Left ventricle myocardium inferior (tissue), 1 donor: ENCODE measurements at regions not wholly inside any gene's neighbourhood (a gene's known extent, or its start where the extent isn't known, plus 50 kb on each side); places are given as distances from the start of the nearest gene placed in this dataset.

Experiments used
- DNase-seq: peaks from one replicate; pipeline ENCODE4 v3.0.0-alpha.2; 2020
- H3K27ac ChIP-seq: fragments of 200-600 bp; replicated peaks from 2 replicates; pipeline ENCODE4 v1.8.0; 2021
- H3K27me3 ChIP-seq: fragments of 200-600 bp; 2 replicates; pipeline ENCODE4 v1.8.0; 2021; ENCODE audit warnings: low read depth
- H3K36me3 ChIP-seq: fragments of 200-600 bp; 2 replicates; pipeline ENCODE4 v1.8.0; 2021
- H3K4me1 ChIP-seq: fragments of 200-600 bp; 2 replicates; pipeline ENCODE4 v1.8.0; 2021
- H3K4me3 ChIP-seq: fragments of 200-600 bp; 2 replicates; pipeline ENCODE4 v1.8.0; 2021; ENCODE audit warnings: mild to moderate bottlenecking, moderate library complexity
- H3K9me3 ChIP-seq: fragments of 200-600 bp; replicated peaks from 2 replicates; pipeline ENCODE4 v1.8.0; 2021
- intact Hi-C: fragments of 100-400 bp; cut with micrococcal nuclease; formaldehyde crosslinking; loops from one replicate; pipeline ENCODE4 v1.11.0; 2022
- TF ChIP-seq, protein P1 (sequence below): fragments of 200-600 bp; IDR thresholded peaks from 2 replicates; pipeline ENCODE4 v1.8.0; 2021; ENCODE audit warnings: antibody characterized with exemption, mild to moderate bottlenecking, borderline replicate concordance
- donor health status: DM: no; HTN: yes; CAD: no; lungs with severe emphysema.

DNA sequence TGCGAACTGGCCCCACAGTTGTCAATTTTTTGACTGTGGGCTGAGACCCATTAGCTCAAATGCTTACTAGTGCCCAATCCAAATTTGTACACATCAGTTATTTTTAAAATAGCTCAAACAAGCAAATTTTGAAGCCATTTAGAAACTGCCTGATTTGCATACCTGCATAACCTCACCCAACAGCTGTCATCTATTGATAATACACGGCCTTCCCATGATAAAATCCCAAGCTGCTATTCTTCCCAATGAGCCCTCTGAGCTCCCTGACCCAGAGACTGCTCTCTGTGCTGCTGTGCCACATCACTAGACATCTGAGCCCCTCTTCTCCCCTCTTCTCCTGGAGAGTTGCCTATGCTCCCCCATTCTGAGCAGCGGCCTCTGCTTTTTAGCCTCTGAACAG, 140.5 kb upstream of the EEF1E1 start:
- H3K27ac ChIP-seq = no peak overlapping the region
- H3K36me3 ChIP-seq = no peaks in the 10 kb centered on the region
- no peak overlapping the region for H3K4me3 ChIP-seq
- TF ChIP-seq, protein P1, sequence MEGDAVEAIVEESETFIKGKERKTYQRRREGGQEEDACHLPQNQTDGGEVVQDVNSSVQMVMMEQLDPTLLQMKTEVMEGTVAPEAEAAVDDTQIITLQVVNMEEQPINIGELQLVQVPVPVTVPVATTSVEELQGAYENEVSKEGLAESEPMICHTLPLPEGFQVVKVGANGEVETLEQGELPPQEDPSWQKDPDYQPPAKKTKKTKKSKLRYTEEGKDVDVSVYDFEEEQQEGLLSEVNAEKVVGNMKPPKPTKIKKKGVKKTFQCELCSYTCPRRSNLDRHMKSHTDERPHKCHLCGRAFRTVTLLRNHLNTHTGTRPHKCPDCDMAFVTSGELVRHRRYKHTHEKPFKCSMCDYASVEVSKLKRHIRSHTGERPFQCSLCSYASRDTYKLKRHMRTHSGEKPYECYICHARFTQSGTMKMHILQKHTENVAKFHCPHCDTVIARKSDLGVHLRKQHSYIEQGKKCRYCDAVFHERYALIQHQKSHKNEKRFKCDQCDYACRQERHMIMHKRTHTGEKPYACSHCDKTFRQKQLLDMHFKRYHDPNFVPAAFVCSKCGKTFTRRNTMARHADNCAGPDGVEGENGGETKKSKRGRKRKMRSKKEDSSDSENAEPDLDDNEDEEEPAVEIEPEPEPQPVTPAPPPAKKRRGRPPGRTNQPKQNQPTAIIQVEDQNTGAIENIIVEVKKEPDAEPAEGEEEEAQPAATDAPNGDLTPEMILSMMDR = no peak
- DNase-seq = no peak
- no peaks in the 10 kb centered on the region for H3K4me1 ChIP-seq
- peaks cover 55% of the 10 kb centered on the region for H3K27me3 ChIP-seq
- no peaks in the 10 kb centered on the region for H3K9me3 ChIP-seq
- intact Hi-C loops = no loop called here

DNA sequence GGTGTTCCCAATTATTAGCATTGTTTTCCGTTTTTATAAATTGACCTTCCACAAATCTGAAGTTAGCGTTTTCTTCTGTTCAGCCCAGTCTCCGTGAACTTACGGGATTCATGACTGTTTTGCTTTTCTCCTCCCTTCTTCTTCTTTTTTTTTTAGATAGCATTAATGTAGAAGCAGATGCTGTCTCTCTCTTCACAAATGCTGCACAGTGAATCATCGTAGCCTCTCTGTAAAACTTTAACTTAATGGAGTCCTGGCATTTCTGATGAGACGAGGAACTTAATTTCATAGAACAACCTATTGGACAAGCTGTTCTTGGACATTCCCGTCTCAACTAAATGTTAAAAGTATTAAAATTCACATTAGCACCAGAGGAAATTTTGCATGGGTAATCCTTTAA, 138.0 kb upstream of the EEF1E1 start:
- Histone ChIP-seq H3K4me3 (no peak overlapping the region), H3K4me1 (no peaks in the 10 kb centered on the region), H3K27ac (no peak overlapping the region), H3K36me3 (no peaks in the 10 kb centered on the region), H3K27me3 (peaks cover 77% of the 10 kb centered on the region), H3K9me3 (no peaks in the 10 kb centered on the region)
- intact Hi-C loops = no loop called here
- no peak for DNase-seq
- TF ChIP-seq, protein P1 = no peak

- Histone ChIP-seq H3K36me3 (no peaks in the 10 kb centered on the region), H3K9me3 (no peaks in the 10 kb centered on the region), H3K4me3 (no peak overlapping the region), H3K4me1 (no peaks in the 10 kb centered on the region), H3K27me3 (peaks cover 76% of the 10 kb centered on the region), H3K27ac (no peak overlapping the region)
- TF ChIP-seq, protein P1 = no peak
- intact Hi-C loops = no loop called here
- no peak for DNase-seq
Measured at GRCh38 chr6:8238773-8239683, 136.7 kb upstream of the EEF1E1 start.

DNA sequence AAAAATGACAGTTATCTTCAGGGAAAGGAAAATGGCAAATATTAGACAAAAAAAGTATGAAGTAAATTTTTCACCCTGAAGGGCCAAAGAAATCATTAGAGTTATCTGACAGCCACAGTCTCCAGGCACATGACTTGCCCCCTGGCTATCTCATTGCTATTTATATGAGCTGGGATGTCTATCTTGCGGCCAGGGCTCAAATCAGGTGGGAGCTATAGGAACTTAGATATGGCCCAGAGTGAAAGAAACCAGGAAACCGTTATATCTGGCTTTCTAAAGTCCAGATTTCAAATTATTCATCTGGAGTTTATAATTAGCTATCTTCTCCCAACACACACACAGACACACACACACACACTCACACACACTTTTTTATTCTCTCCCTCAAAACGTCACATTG, 135.3 kb upstream of the EEF1E1 start:
- no peaks in the 10 kb centered on the region for H3K36me3 ChIP-seq
- H3K27me3 ChIP-seq = peaks cover 77% of the 10 kb centered on the region
- no peaks in the 10 kb centered on the region for H3K4me1 ChIP-seq
- no peak overlapping the region for H3K4me3 ChIP-seq
- intact Hi-C loops = no loop called here
- H3K27ac ChIP-seq = no peak overlapping the region
- TF ChIP-seq, protein P1 = no peak
- H3K9me3 ChIP-seq = no peaks in the 10 kb centered on the region
- DNase-seq = no peak

DNA sequence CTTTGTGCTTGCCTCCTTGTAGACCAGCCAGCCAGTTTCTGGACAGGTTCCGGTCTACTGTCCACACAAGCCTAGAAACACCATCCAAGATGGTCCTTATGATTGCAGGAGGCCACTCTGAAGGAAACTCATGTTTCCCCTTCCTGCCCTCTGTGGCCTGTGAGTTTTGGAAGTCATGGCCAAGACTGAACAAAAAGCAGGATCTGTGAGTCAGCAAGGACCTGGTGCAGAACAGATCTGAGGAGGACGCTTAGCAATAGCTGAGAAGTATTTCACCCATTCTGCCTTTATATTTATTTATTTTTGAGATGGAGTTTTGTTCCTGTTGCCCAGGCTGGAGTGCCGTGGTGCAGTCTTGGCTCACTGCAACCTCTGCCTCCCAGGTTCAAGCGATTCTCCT, 134.6 kb upstream of the EEF1E1 start:
- TF ChIP-seq, protein P1 = no peak
- Histone ChIP-seq H3K27ac (no peak overlapping the region), H3K4me1 (no peaks in the 10 kb centered on the region), H3K27me3 (peaks cover 82% of the 10 kb centered on the region), H3K36me3 (no peaks in the 10 kb centered on the region), H3K9me3 (no peaks in the 10 kb centered on the region), H3K4me3 (no peak overlapping the region)
- intact Hi-C loops = no loop called here
- no peak for DNase-seq
